ENCODE measurements at regions not wholly inside any gene's neighbourhood (a gene's known extent, or its start where the extent isn't known, plus 50 kb on each side); places are given as distances from the start of the nearest gene placed in this dataset.

GRCh38 chr13:79229761-79230160 lies 176.3 kb downstream of the RBM26 start:
- TF ChIP-seq CTCF (IDR thresholded peaks at IDR 0.05) (no peak), ELF4 (CRISPR knock-in tag; IDR thresholded peaks at IDR 0.05; ENCODE audit: low read depth) (no peak), NFYB (CRISPR knock-in tag; conservative IDR thresholded peaks at IDR 0.05; ENCODE audit: low read depth) (no peak), ETV6 (CRISPR knock-in tag; IDR thresholded peaks at IDR 0.05) (no peak), SP1 (CRISPR knock-in tag; conservative IDR thresholded peaks at IDR 0.05) (no peak), MAX (CRISPR knock-in tag; IDR thresholded peaks at IDR 0.05) (no peak), ZBTB43 (CRISPR knock-in tag; IDR thresholded peaks at IDR 0.05) (no peak), CREB1 (CRISPR knock-in tag; IDR thresholded peaks at IDR 0.05) (no peak)
